ENCODE measurements at regions not wholly inside any gene's neighbourhood (a gene's known extent, or its start where the extent isn't known, plus 50 kb on each side); places are given as distances from the start of the nearest gene placed in this dataset.

GRCh38 chr2:191557841-191558240, 120.1 kb upstream of the NABP1 start:
- H3K27ac ChIP-seq = no peak overlapping the region
- no peak for TF ChIP-seq CTCF (conservative IDR thresholded peaks at IDR 0.05; ENCODE audit: low read depth, low read length)
- no peaks in the 10 kb centered on the region for H3K36me3 ChIP-seq (ENCODE audit: insufficient read depth)
- H3K4me1 ChIP-seq (ENCODE audit: low read depth, poor library complexity, severe bottlenecking) = no peaks in the 10 kb centered on the region
- no peak overlapping the region for H3K4me2 ChIP-seq
- no peaks in the 10 kb centered on the region for H3K79me2 ChIP-seq (ENCODE audit: insufficient read depth, low read depth)
- no peaks in the 10 kb centered on the region for H3K27me3 ChIP-seq (ENCODE audit: insufficient read depth, low read depth)
- H3K9ac ChIP-seq = no peak overlapping the region
- no peak overlapping the region for H3K4me3 ChIP-seq (IDR thresholded peaks at IDR 0.05; ENCODE audit: insufficient read depth, low read depth, low read length)
- no peaks in the 10 kb centered on the region for H4K20me1 ChIP-seq (ENCODE audit: insufficient read depth)
- H2AFZ ChIP-seq (ENCODE audit: low read depth) = no peak overlapping the region

- H2AFZ ChIP-seq (ENCODE audit: low read depth) = no peak overlapping the region
- H3K27ac ChIP-seq = no peak overlapping the region
- no peak for TF ChIP-seq CTCF (conservative IDR thresholded peaks at IDR 0.05; ENCODE audit: low read depth, low read length)
- H3K4me1 ChIP-seq (ENCODE audit: low read depth, poor library complexity, severe bottlenecking) = no peaks in the 10 kb centered on the region
- no peak overlapping the region for H3K4me3 ChIP-seq (IDR thresholded peaks at IDR 0.05; ENCODE audit: insufficient read depth, low read depth, low read length)
- no peaks in the 10 kb centered on the region for H4K20me1 ChIP-seq (ENCODE audit: insufficient read depth)
- no peak overlapping the region for H3K9ac ChIP-seq
- H3K36me3 ChIP-seq (ENCODE audit: insufficient read depth) = no peaks in the 10 kb centered on the region
- no peaks in the 10 kb centered on the region for H3K27me3 ChIP-seq (ENCODE audit: insufficient read depth, low read depth)
- H3K4me2 ChIP-seq = no peak overlapping the region
- no peaks in the 10 kb centered on the region for H3K79me2 ChIP-seq (ENCODE audit: insufficient read depth, low read depth)
Observed at GRCh38 chr2:191559569-191559968, 118.4 kb upstream of the NABP1 start.

DNA sequence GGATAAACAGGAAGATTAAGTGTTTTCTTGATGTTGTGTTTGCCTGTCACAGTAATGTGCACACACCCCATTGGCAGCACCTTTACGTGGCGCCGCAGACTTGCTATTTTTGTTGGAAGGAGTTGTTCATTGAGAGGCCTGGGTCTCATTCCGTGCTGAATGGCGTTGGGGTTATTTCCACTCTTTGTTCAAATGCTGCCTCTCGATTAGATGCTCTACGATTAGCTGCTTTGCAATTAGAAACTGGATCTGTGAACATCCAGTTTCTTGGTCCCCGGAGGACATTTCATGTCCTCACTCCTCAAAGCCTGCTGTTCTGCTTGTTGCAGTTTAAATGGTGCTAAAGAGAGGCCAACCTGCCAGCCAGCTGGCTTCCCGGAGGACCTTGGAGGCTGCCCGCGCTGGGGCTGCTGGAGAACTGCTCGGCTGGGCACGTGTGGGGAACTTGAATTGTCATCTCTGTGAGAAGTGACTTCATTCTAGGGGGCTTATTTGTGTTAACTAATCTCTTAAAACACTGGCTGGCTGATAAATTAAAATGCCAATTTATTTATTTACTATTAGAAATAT, 117.4 kb upstream of the NABP1 start:
- no peak overlapping the region for H3K9ac ChIP-seq
- H3K4me1 ChIP-seq (ENCODE audit: low read depth, poor library complexity, severe bottlenecking) = no peaks in the 10 kb centered on the region
- no peak overlapping the region for H3K27ac ChIP-seq
- H4K20me1 ChIP-seq (ENCODE audit: insufficient read depth) = no peaks in the 10 kb centered on the region
- TF ChIP-seq CTCF (conservative IDR thresholded peaks at IDR 0.05; ENCODE audit: low read depth, low read length) = no peak
- no peaks in the 10 kb centered on the region for H3K36me3 ChIP-seq (ENCODE audit: insufficient read depth)
- H3K79me2 ChIP-seq (ENCODE audit: insufficient read depth, low read depth) = no peaks in the 10 kb centered on the region
- no peak overlapping the region for H2AFZ ChIP-seq (ENCODE audit: low read depth)
- no peaks in the 10 kb centered on the region for H3K27me3 ChIP-seq (ENCODE audit: insufficient read depth, low read depth)
- no peak overlapping the region for H3K4me3 ChIP-seq (IDR thresholded peaks at IDR 0.05; ENCODE audit: insufficient read depth, low read depth, low read length)
- no peak overlapping the region for H3K4me2 ChIP-seq

- Histone ChIP-seq H3K9ac (no peak overlapping the region), H2AFZ (ENCODE audit: low read depth) (no peak overlapping the region), H3K27me3 (ENCODE audit: insufficient read depth, low read depth) (no peaks in the 10 kb centered on the region), H3K36me3 (ENCODE audit: insufficient read depth) (no peaks in the 10 kb centered on the region), H4K20me1 (ENCODE audit: insufficient read depth) (no peaks in the 10 kb centered on the region), H3K4me2 (no peak overlapping the region), H3K4me1 (ENCODE audit: low read depth, poor library complexity, severe bottlenecking) (peaks cover 4% of the 10 kb centered on the region), H3K79me2 (ENCODE audit: insufficient read depth, low read depth) (no peaks in the 10 kb centered on the region), H3K27ac (no peak overlapping the region), H3K4me3 (IDR thresholded peaks at IDR 0.05; ENCODE audit: insufficient read depth, low read depth, low read length) (no peak overlapping the region)
- TF ChIP-seq CTCF (conservative IDR thresholded peaks at IDR 0.05; ENCODE audit: low read depth, low read length) = no peak
Observed at GRCh38 chr2:191565120-191565519, 112.8 kb upstream of the NABP1 start.
